ENCODE measurements at regions not wholly inside any gene's neighbourhood (a gene's known extent, or its start where the extent isn't known, plus 50 kb on each side); places are given as distances from the start of the nearest gene placed in this dataset.

- ATAC-seq (no peak), DNase-seq (no peak)
- intact Hi-C loops (cut with micrococcal nuclease) = no loop called here
Observed at GRCh38 chr14:87824266-87824665, 168.7 kb downstream of the GALC start.

DNA sequence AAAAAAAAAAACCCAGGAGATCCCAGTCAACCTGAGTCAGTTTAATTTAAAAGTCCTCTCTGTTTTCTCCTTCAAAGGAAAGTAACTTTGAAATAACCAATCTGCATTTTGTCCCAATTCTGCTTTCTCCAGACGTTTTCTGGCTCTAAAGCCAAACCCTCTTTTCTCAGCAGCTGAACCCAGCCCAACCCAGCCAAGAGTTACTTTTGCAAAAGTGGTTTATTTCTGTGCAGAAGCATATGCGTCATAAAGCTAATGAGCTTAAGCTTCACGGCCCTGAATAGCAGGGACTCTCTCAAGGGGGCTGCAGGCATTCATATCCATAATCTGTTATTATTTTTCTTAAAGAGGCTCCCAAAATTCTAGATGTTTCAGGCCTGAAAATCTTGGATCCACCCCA, 176.6 kb downstream of the GALC start:
- ATAC-seq (no peak), DNase-seq (no peak)
- intact Hi-C loops (cut with micrococcal nuclease) = no loop called here

- ATAC-seq (no peak), DNase-seq (no peak)
- intact Hi-C loops (cut with micrococcal nuclease) = no loop called here
Observed at GRCh38 chr14:87815121-87815520, 177.9 kb downstream of the GALC start.

GRCh38 chr14:87813686-87814085, 179.3 kb downstream of the GALC start:
- intact Hi-C loops (cut with micrococcal nuclease) = no loop called here
- no peak for ATAC-seq

GRCh38 chr14:87813211-87813610, 179.8 kb downstream of the GALC start:
- DNase-seq (no peak), ATAC-seq (no peak)
- intact Hi-C loops (cut with micrococcal nuclease) = no loop called here

More at GRCh38 chr14:87813686-87814085, 179.3 kb downstream of the GALC start:
- DNase-seq = no peak

DNA sequence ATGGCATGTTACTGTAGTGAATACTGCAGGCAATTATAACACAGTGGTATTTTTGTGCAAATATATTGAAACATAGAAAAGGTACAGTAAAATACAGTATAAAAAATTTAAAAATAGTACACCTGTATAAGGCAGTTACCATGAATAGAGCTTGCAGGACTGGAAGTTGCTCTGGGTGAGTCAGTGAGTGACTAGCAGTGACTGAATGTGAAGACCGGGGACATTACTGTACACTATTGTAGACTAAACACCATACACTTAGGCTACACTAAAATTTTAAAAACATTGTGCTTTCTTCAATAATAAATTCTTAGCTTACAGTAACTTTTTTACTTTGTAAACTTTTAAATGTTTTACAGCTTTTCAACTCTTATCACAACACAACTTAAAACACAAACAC, 181.7 kb downstream of the GALC start:
- intact Hi-C loops (cut with micrococcal nuclease) = no loop called here
- DNase-seq = no peak
- ATAC-seq = no peak

DNA sequence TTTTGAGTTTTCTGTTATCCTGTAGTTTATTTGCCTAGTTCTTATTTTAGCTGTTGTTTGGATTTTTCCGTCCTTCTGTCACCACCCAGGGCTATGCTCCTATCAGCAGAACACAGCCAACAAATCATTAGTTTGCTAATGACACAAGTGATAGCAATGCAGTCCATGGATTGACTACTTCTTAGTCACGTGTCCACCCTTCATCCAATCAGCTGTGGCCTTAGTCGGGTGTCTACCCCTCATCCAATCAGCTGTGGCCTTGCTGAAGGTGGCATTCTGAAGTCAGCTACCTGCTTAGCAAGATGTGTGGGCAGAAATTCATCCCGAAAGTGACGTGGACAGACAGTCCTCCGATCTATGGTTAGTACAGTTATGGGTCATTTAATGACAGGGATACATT, 182.3 kb downstream of the GALC start:
- DNase-seq (no peak), ATAC-seq (no peak)
- intact Hi-C loops (cut with micrococcal nuclease) = no loop called here

DNA sequence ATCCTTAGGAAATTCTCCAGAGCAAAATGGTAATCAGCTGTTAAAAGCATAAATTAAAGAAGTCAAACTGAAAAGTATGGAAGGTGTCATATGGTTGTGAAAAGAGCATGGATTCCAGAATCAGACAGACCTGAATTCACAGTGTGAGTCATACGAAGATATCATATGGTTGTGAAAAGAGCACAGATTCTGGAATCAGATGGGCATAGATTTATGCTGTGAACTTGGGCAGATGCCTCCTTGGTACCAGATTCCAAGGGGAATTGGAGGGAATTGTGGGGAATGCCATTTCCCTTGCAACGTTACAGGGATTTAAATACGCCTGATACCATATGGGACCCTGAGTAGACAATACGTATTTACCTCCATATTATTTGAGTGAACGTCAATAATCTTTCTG, 183.7 kb downstream of the GALC start:
- intact Hi-C loops (cut with micrococcal nuclease) = loop anchor here (5.0 kb wide), 1 partner anchor 88 kb away; no protein-coding TSS in a partner anchor
- ATAC-seq (no peak), DNase-seq (no peak)

DNA sequence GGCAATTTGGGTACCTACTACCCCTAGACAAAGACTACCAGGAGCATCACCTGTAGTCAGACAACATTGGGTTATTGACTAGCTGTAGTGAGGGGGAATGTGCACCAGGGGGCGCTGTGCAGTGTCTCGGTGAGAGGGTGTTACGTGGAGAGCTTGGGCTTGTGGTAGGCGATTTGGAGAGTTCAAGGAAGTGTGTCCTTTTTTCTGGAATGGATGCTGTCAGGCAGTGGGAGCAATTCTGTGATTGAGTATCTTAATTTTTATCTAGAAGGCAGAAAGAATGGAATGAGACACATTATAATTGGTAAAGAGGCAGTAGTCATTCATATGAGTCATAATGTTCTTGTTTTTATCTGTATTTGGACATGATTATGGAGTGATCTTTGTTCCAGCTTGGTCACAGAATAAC, 187.7 kb downstream of the GALC start:
- DNase-seq (no peak), ATAC-seq (peak; percentile 29)
- intact Hi-C loops (cut with micrococcal nuclease) = loop anchor here (5.0 kb wide), 1 partner anchor 92 kb away; no protein-coding TSS in a partner anchor

- DNase-seq (no peak), ATAC-seq (no peak)
- intact Hi-C loops (cut with micrococcal nuclease) = no loop called here
Observed at GRCh38 chr14:87800216-87800615, 192.8 kb downstream of the GALC start.

DNA sequence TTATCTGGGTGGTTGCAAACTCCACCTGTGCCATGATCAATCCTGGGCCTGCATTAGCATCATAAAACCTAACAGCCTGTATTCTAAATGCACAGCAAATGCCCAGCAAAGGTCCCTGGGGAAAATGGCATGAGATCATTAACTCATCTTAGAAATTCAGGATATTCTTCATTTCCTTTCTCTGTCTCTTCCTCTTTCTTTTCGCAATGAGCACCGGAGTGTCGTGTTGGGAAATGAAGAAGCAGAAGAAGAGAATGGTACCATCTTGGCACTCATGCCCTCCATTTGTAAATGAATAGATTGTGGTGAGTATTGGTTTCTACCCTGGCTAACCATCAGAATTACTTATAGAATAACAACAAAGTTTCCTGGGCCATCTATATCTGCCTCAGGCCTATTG, 193.6 kb downstream of the GALC start:
- ATAC-seq (no peak), DNase-seq (no peak)
- intact Hi-C loops (cut with micrococcal nuclease) = no loop called here

GRCh38 chr14:87797001-87797400, 196.0 kb downstream of the GALC start:
- DNase-seq = no peak
- intact Hi-C loops (cut with micrococcal nuclease) = no loop called here
- no peak for ATAC-seq

- ATAC-seq (no peak), DNase-seq (no peak)
- intact Hi-C loops (cut with micrococcal nuclease) = no loop called here
Observed at GRCh38 chr14:87794561-87794960, 198.4 kb downstream of the GALC start.

GRCh38 chr14:87785897-87786296, 207.1 kb downstream of the GALC start:
- intact Hi-C loops (cut with micrococcal nuclease) = no loop called here
- DNase-seq = no peak
- ATAC-seq = no peak

GRCh38 chr14:87784386-87784785, 208.6 kb downstream of the GALC start:
- ATAC-seq (no peak), DNase-seq (no peak)
- intact Hi-C loops (cut with micrococcal nuclease) = no loop called here

GRCh38 chr14:87783071-87783470, 209.9 kb downstream of the GALC start:
- ATAC-seq = no peak
- intact Hi-C loops (cut with micrococcal nuclease) = no loop called here
- DNase-seq = no peak

DNA sequence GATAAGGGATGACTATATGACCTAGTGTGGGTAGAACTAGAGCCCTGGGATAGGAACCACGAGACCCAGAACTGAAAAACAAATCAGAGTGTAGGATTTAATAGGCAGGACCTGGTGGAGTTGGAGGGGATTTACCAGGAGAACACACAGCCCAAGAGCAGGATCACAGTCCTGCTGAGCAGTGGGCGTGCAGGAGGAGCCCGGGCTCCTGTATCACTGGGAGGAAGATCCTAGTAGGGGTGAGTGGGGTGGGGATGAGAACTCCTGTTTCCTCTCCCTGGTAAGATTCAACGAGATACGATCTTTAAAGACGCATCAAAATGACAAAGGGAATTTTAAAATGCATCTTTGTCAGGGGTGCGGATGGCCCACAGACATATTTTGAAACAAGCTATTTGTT, 220.1 kb downstream of the GALC start:
- ATAC-seq (no peak), DNase-seq (no peak)
- intact Hi-C loops (cut with micrococcal nuclease) = no loop called here

GRCh38 chr14:87767567-87767901, 225.4 kb downstream of the GALC start:
- DNase-seq (no peak), ATAC-seq (no peak)
- intact Hi-C loops (cut with micrococcal nuclease) = no loop called here

DNA sequence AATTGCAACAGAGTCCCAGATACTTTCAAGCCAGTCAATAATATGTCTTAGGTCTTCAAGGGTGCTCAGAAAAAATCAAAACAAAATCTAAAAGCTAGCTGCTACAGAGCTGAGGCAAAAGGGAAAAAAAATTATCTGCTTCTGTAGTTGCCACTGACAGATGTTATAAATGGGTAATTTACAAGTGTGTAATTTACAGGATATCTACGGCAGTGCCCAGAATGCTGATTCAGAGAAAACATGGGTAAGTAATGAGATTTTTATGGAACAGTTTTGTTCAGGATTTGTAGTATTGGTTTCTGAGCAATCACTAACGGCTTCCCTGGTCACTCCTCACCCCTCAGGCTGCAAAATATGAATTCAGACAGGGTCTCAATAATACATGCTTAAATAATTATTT, 234.1 kb downstream of the GALC start:
- ATAC-seq (no peak), DNase-seq (no peak)
- intact Hi-C loops (cut with micrococcal nuclease) = no loop called here

- intact Hi-C loops (cut with micrococcal nuclease) = no loop called here
- DNase-seq (no peak), ATAC-seq (no peak)
Observed at GRCh38 chr14:87756661-87757060, 236.3 kb downstream of the GALC start.

DNA sequence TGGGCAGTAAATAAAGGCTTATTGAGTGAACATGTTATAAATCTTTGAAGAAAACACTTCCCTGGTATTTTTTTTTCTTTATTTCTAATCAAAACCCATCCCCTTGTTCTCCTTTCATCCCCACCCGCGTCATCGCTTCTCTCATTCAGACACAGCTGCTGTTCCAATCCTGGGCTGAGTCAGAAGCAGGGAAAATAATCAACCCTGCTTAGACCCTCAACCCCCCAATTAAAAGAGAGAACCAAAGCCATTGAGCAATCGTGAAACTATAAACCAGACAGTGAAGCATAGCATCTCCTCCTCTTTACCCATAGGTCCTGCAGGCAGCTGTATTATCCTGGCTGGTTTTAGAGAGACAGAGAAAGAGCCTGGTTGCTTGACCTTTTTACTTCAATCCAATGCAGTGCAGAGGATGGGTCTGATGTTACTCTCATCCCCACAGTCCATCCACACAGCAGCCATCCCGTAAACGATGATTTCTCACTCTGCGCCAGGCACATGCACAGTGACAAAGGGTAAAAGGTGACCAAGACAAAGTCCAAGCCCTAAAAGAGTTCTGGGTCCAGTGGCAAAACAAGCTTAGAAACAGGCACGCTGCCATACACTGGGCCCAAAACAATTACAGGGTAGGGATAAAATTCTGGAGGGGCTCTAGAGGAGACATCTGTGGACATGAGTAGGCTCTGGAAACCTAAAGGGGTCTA, 238.3 kb downstream of the GALC start:
- ATAC-seq = no peak

DNA sequence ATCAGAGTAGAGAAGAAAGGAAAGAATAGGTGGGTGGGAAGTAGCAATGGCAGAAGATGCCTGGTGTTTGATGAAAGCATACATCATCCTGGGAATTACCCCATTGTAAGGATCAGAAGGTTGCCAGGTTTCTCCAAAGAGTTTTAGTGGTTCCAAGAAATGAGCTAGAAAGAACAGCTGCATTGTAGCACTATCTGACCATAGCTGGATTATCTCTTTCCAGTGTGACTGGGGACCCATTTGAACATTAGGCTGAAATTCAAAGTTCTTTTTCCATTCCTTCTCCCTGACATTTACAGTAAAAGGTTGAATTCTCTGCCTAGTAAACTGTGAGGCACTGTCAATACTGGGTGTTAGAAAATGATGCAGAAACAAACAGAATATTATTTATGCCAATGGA, 244.4 kb downstream of the GALC start:
- no peak for ATAC-seq
- intact Hi-C loops (cut with micrococcal nuclease) = no loop called here
- DNase-seq = no peak

More for the DNA sequence above, 238.3 kb downstream of the GALC start:
- intact Hi-C loops (cut with micrococcal nuclease) = no loop called here
- no peak for DNase-seq
